Psoas muscle (tissue), 7 donors: ENCODE measurements at regions not wholly inside any gene's neighbourhood (a gene's known extent, or its start where the extent isn't known, plus 50 kb on each side); places are given as distances from the start of the nearest gene placed in this dataset.

ENCODE experiments used
- ATAC-seq, 4 donors: fragments of 200-7000 bp; cut with Tn5 transposase; one replicate each; pipeline ENCODE4 v1.9.1; 2020; ENCODE audit warnings: moderate library complexity in 3 of 4, mild to moderate bottlenecking in 2 of 4
- DNase-seq, 2 donors: peaks; one replicate each; pipeline ENCODE4 v3.0.0-alpha.2; 2020
- H3K27ac ChIP-seq: fragments of 200-600 bp; one replicate; pipeline ENCODE4 v1.8.0; 2022
- H3K27me3 ChIP-seq, 3 donors: fragments of 200-600 bp in 1 of 3; one replicate each; pipeline versions ENCODE4 v1.6.1 to v1.8.0; 2013 to 2022; ENCODE audit warnings: low read length in 2 of 3, mild to moderate bottlenecking in 2 of 3, moderate library complexity in 1 of 3; ENCODE audit not compliant: insufficient read depth in 3 of 3
- H3K36me3 ChIP-seq, 2 donors: fragments of 200-600 bp in 1 of 2; one replicate each; pipeline versions ENCODE4 v1.6.1 to v1.8.0; 2013 to 2022; ENCODE audit warnings: low read depth in 1 of 2, mild to moderate bottlenecking in 1 of 2, moderate library complexity in 1 of 2; ENCODE audit not compliant: insufficient read depth in 1 of 2
- H3K4me1 ChIP-seq: fragments of 200-600 bp; one replicate; pipeline ENCODE4 v1.8.0; 2022
- H3K4me3 ChIP-seq: fragments of 200-600 bp; one replicate; pipeline ENCODE4 v1.8.0; 2022; ENCODE audit warnings: mild to moderate bottlenecking
- H3K9me3 ChIP-seq: fragments of 200-600 bp; one replicate; pipeline ENCODE4 v1.8.0; 2022
- CTCF ChIP-seq: fragments of 200-600 bp; IDR thresholded peaks from one replicate; pipeline ENCODE4 v1.8.0; 2022; ENCODE audit warnings: antibody characterized with exemption
- WGBS, 3 donors: extraction: QIAGEN DNeasy Blood & Tissue Kit; methylation state at CpG; one replicate each; pipeline versions ENCODE4 v1.1.6 to v1.1.7; 2013; 5-methylcytosine and 5-hydroxymethylcytosine counted together
- intact Hi-C, 2 donors: fragments of 100-400 bp; cut with DNase I; formaldehyde crosslinking; loops; one replicate each; pipeline versions ENCODE4 v1.11.0 to v1.14.2; 2022
- donor health status: healthy with polysubstance abuse.
- donor health status: DM: no; HTN: no; CAD: no; lungs with moderate emphysema.
- donor health status: Bipolar disorder and iron deficiency.
- donor health status: healthy.
- donor health status: DM: yes; HTN: yes; CAD: no.
- donor health status: DM: no; HTN: no; CAD: no.
- donor health status: DM: yes; HTN: yes; CAD: no.

- WGBS, 3 donors: 86 to 92% (median 88%) methylated on average over 6 of the region's 6 CpGs
- no peaks in the 10 kb centered on the region for H3K27me3 ChIP-seq
- DNase-seq (no peak), ATAC-seq (no peak)
- no peak overlapping the region for H3K4me3 ChIP-seq
- intact Hi-C loops: no loop called here
- no peaks in the 10 kb centered on the region for H3K9me3 ChIP-seq
- no peak for TF ChIP-seq CTCF
- H3K4me1 ChIP-seq: no peaks in the 10 kb centered on the region
- H3K27ac ChIP-seq: no peak overlapping the region
- no peaks in the 10 kb centered on the region for H3K36me3 ChIP-seq
Observed at GRCh38 chr12:29962276-29963035, 178.7 kb upstream of the TMTC1 start.

GRCh38 chr12:29961231-29961630 lies 177.5 kb upstream of the TMTC1 start:
- TF ChIP-seq CTCF: no peak
- ATAC-seq: no peak
- 89 to 95% (median 92%) methylated on average over 4 of the region's 4 CpGs for WGBS, 3 donors
- Histone ChIP-seq H3K4me1 (no peaks in the 10 kb centered on the region), H3K9me3 (no peaks in the 10 kb centered on the region), H3K27ac (no peak overlapping the region), H3K4me3 (no peak overlapping the region), H3K27me3 (no peaks in the 10 kb centered on the region), H3K36me3 (no peaks in the 10 kb centered on the region)
- DNase-seq: no peak
- intact Hi-C loops: no loop called here

DNA sequence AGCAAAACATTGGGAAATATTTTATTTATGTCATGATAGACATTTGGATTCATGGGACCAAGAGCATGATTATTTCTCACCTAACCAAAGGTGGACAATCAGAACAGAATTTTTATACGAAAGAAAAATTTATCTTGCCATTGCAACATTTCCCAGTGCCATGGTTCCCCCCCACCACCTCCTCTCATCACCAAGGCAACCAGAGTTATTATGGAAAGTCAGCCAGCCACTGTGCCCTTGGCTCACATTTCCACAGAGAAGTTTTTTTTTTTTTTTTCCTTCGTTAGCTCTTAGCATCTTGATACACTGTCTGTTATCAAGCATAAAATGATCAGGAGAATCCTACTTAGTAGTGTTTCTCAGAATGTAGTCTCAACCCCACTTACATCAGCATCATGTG lies 176.4 kb upstream of the TMTC1 start:
- H3K4me3 ChIP-seq: no peak overlapping the region
- TF ChIP-seq CTCF: no peak
- no peaks in the 10 kb centered on the region for H3K4me1 ChIP-seq
- ATAC-seq (no peak), DNase-seq (no peak)
- WGBS, 3 donors: 43 to 53% (median 45%) methylated on average over 2 of the region's 2 CpGs
- intact Hi-C loops: no loop called here
- no peaks in the 10 kb centered on the region for H3K9me3 ChIP-seq
- no peaks in the 10 kb centered on the region for H3K36me3 ChIP-seq
- H3K27me3 ChIP-seq: no peaks in the 10 kb centered on the region
- H3K27ac ChIP-seq: no peak overlapping the region

GRCh38 chr12:29957835-29958234 lies 174.1 kb upstream of the TMTC1 start:
- no peak for DNase-seq
- no peaks in the 10 kb centered on the region for H3K4me1 ChIP-seq
- H3K27me3 ChIP-seq: no peaks in the 10 kb centered on the region
- no peak overlapping the region for H3K27ac ChIP-seq
- H3K9me3 ChIP-seq: no peaks in the 10 kb centered on the region
- no peak overlapping the region for H3K4me3 ChIP-seq
- 71 to 87% (median 71%) methylated on average over 2 of the region's 2 CpGs for WGBS, 3 donors
- no peak for ATAC-seq
- intact Hi-C loops: no loop called here
- TF ChIP-seq CTCF: no peak
- H3K36me3 ChIP-seq: no peaks in the 10 kb centered on the region

DNA sequence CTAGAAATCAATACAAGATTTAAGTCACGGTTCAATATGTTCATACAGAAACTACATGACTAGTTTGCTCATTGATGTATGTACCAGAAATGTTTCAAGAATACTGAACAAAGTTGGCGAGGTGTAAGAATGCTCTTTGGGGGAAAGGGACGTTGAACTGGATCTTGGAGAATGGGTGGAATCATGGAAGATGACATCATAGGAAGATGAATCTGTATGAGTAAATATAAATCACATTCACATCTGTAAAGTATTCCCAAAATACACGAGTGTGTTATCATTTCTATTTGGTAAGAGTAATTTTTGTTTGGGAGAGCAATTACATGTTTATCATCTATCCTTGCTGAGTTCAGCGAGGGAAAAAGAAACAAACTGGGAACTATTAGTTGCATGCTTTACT lies 162.2 kb upstream of the TMTC1 start:
- ATAC-seq: no peak
- no peak for DNase-seq
- H3K4me3 ChIP-seq: no peak overlapping the region
- H3K9me3 ChIP-seq: no peaks in the 10 kb centered on the region
- H3K36me3 ChIP-seq: no peaks in the 10 kb centered on the region
- H3K4me1 ChIP-seq: no peaks in the 10 kb centered on the region
- 66 to 75% (median 72%) methylated on average over 5 of the region's 5 CpGs for WGBS, 3 donors
- no peak overlapping the region for H3K27ac ChIP-seq
- intact Hi-C loops: no loop called here
- TF ChIP-seq CTCF: no peak
- no peaks in the 10 kb centered on the region for H3K27me3 ChIP-seq
